H9 (cell line): ENCODE measurements at regions not wholly inside any gene's neighbourhood (a gene's known extent, or its start where the extent isn't known, plus 50 kb on each side); places are given as distances from the start of the nearest gene placed in this dataset.

Experiments used
- DNase-seq: peaks from one replicate; pipeline ENCODE4 v3.0.0-alpha.2; 2017
- H2AFZ ChIP-seq: one replicate; pipeline ENCODE4 v1.6.1; 2013; ENCODE audit warnings: mild to moderate bottlenecking, low read length, control low read depth, moderate library complexity
- H2AK5ac ChIP-seq: 2 replicates; pipeline ENCODE4 v1.6.1; 2013; ENCODE audit warnings: low read length, control low read depth, mixed read lengths; ENCODE audit not compliant: insufficient read length
- H2BK120ac ChIP-seq: one replicate; pipeline ENCODE4 v1.6.1; 2013; ENCODE audit warnings: low read depth, mild to moderate bottlenecking, low read length, control low read depth, inconsistent platforms; ENCODE audit not compliant: poor library complexity, severe bottlenecking
- H2BK12ac ChIP-seq: 2 replicates; pipeline ENCODE4 v1.6.1; 2013; ENCODE audit warnings: low read length, control low read depth, mixed read lengths, low read depth; ENCODE audit not compliant: insufficient read length
- H2BK15ac ChIP-seq: 2 replicates; pipeline ENCODE4 v1.6.1; 2013; ENCODE audit warnings: low read depth, low read length, control low read depth
- H2BK20ac ChIP-seq: one replicate; pipeline ENCODE4 v1.6.1; 2013; ENCODE audit warnings: low read depth, mild to moderate bottlenecking, low read length, control low read depth, inconsistent platforms; ENCODE audit not compliant: poor library complexity, severe bottlenecking
- H2BK5ac ChIP-seq: 2 replicates; pipeline ENCODE4 v1.6.1; 2013; ENCODE audit warnings: low read length, control low read depth, mixed read lengths; ENCODE audit not compliant: insufficient read length
- H3K14ac ChIP-seq: 2 replicates; pipeline ENCODE4 v1.6.1; 2013; ENCODE audit warnings: low read length, control low read depth; ENCODE audit not compliant: insufficient read depth
- H3K18ac ChIP-seq: 2 replicates; pipeline ENCODE4 v1.6.1; 2013; ENCODE audit warnings: low read depth, mild to moderate bottlenecking, mixed read lengths, low read length, control low read depth; ENCODE audit not compliant: insufficient read length
- H3K23ac ChIP-seq: 2 replicates; pipeline ENCODE4 v1.6.1; 2013; ENCODE audit warnings: low read length, control low read depth, mixed read lengths, low read depth; ENCODE audit not compliant: insufficient read length
- H3K23me2 ChIP-seq: 2 replicates; pipeline ENCODE4 v1.6.1; 2013; ENCODE audit warnings: low read depth, mild to moderate bottlenecking, mixed read lengths, low read length, control low read depth; ENCODE audit not compliant: insufficient read length, poor library complexity, severe bottlenecking
- H3K27ac ChIP-seq: 2 replicates; pipeline ENCODE4 v1.5.1; 2013; ENCODE audit warnings: low read length, control low read depth, mixed read lengths, low read depth; ENCODE audit not compliant: insufficient read length
- H3K27me3 ChIP-seq: 2 replicates; pipeline ENCODE4 v1.6.1; 2013; ENCODE audit warnings: low read length, control low read depth, inconsistent platforms; ENCODE audit not compliant: insufficient read depth
- H3K4ac ChIP-seq: 2 replicates; pipeline ENCODE4 v1.6.1; 2013; ENCODE audit warnings: low read depth, mild to moderate bottlenecking, control low read depth, inconsistent platforms, low read length, moderate library complexity
- H3K4me1 ChIP-seq: 2 replicates; pipeline ENCODE4 v1.6.1; 2013; ENCODE audit warnings: low read length, control low read depth, inconsistent platforms; ENCODE audit not compliant: insufficient read depth
- H3K4me2 ChIP-seq: 2 replicates; pipeline ENCODE4 v1.6.1; 2013; ENCODE audit warnings: low read length, control low read depth, mixed read lengths; ENCODE audit not compliant: insufficient read length, insufficient read depth
- H3K56ac ChIP-seq: 2 replicates; pipeline ENCODE4 v1.6.1; 2013; ENCODE audit warnings: low read depth, mild to moderate bottlenecking, mixed read lengths, low read length, control low read depth; ENCODE audit not compliant: insufficient read length
- H3K79me1 ChIP-seq: 2 replicates; pipeline ENCODE4 v1.6.1; 2013; ENCODE audit warnings: low read depth, mild to moderate bottlenecking, moderate library complexity, low read length, control low read depth, inconsistent platforms; ENCODE audit not compliant: insufficient read depth, poor library complexity, severe bottlenecking
- H3K79me2 ChIP-seq: 2 replicates; pipeline ENCODE4 v1.6.1; 2013; ENCODE audit warnings: low read length, control low read depth, inconsistent platforms; ENCODE audit not compliant: insufficient read depth
- H3K9ac ChIP-seq: 2 replicates; pipeline ENCODE4 v1.6.1; 2013; ENCODE audit warnings: low read length, control low read depth, mixed read lengths; ENCODE audit not compliant: insufficient read length; ENCODE audit errors: extremely low read depth
- H3K9me3 ChIP-seq: one replicate; pipeline ENCODE4 v1.6.1; 2013; ENCODE audit warnings: low read depth, low read length, inconsistent platforms; ENCODE audit not compliant: control insufficient read depth
- H3T11ph ChIP-seq: one replicate; pipeline ENCODE4 v1.6.1; 2013; ENCODE audit warnings: mild to moderate bottlenecking, low read length, control low read depth, inconsistent platforms
- H4K20me1 ChIP-seq: one replicate; pipeline ENCODE4 v1.6.1; 2013; ENCODE audit not compliant: control insufficient read depth, insufficient read length, insufficient read depth
- H4K5ac ChIP-seq: 2 replicates; pipeline ENCODE4 v1.6.1; 2013; ENCODE audit warnings: low read depth, mild to moderate bottlenecking, mixed read lengths, low read length, control low read depth; ENCODE audit not compliant: insufficient read length
- H4K8ac ChIP-seq: replicated peaks from 2 replicates; pipeline ENCODE4 v1.6.1; 2013; ENCODE audit warnings: low read length, control low read depth, mixed read lengths, low read depth; ENCODE audit not compliant: insufficient read length
- H4K91ac ChIP-seq: 2 replicates; pipeline ENCODE4 v1.6.1; 2013; ENCODE audit warnings: low read depth, mild to moderate bottlenecking, moderate library complexity, mixed read lengths, low read length, control low read depth; ENCODE audit not compliant: insufficient read length
- H3K27ac Mint-ChIP-seq, 3 experiments: 2 replicates in 2 of 3; 3 replicates in 1 of 3; pipeline ENCODE4 v1.8.0; 2020 to 2021; ENCODE audit warnings: mixed read lengths in 3 of 3, mild to moderate bottlenecking in 1 of 3, moderate library complexity in 1 of 3
- H3K27me3 Mint-ChIP-seq: 2 replicates; pipeline ENCODE4 v1.8.0; 2021; ENCODE audit warnings: low read depth, mild to moderate bottlenecking, moderate library complexity, mixed read lengths
- H3K36me3 Mint-ChIP-seq, 3 experiments: 2 replicates in 2 of 3; 3 replicates in 1 of 3; pipeline ENCODE4 v1.8.0; 2020 to 2021; ENCODE audit warnings: low read depth in 3 of 3, mixed read lengths in 3 of 3; ENCODE audit not compliant: insufficient read depth in 1 of 3
- H3K4me1 Mint-ChIP-seq, 2 experiments: 2 replicates each; pipeline ENCODE4 v1.8.0; 2020; ENCODE audit warnings: mixed read lengths in 2 of 2
- H3K4me3 Mint-ChIP-seq, 2 experiments: 2 replicates in 1 of 2; 3 replicates in 1 of 2; pipeline ENCODE4 v1.8.0; 2020 to 2021; ENCODE audit warnings: mild to moderate bottlenecking in 2 of 2, mixed read lengths in 2 of 2, moderate library complexity in 1 of 2
- H3K9me3 Mint-ChIP-seq, 2 experiments: 2 replicates in 1 of 2; 3 replicates in 1 of 2; pipeline ENCODE4 v1.8.0; 2020; ENCODE audit warnings: mild to moderate bottlenecking in 2 of 2, mixed read lengths in 2 of 2, moderate library complexity in 1 of 2
- CTCF ChIP-seq: fragments of 200-600 bp; sonication (generic); conservative IDR thresholded peaks from 3 replicates; pipeline ENCODE4 v1.8.0; 2021; ENCODE audit warnings: antibody characterized with exemption, mild to moderate bottlenecking
- WGBS: extraction: QIAGEN DNeasy Blood & Tissue Kit; methylation state at CpG from one replicate; pipeline ENCODE4 v1.1.7; 2013; ENCODE audit warnings: missing lambda C conversion rate, low lambda C conversion rate, mixed read lengths; ENCODE audit not compliant: insufficient read length; ENCODE audit errors: extremely low coverage; 5-methylcytosine and 5-hydroxymethylcytosine counted together

GRCh38 chr18:35837922-35838496 is 134.5 kb upstream of the RMP24 start:
- Histone ChIP-seq H4K8ac (no peak overlapping the region), H2BK120ac (no peak overlapping the region), H3K9me3 (peaks cover 7% of the 10 kb centered on the region), H3K27ac (no peak overlapping the region), H2BK15ac (no peak overlapping the region), H2BK5ac (no peak overlapping the region), H4K91ac (no peak overlapping the region), H2AFZ (no peak overlapping the region), H2BK20ac (no peak overlapping the region), H3K79me1 (no peaks in the 10 kb centered on the region), H3K18ac (no peak overlapping the region), H3K4me1 (no peaks in the 10 kb centered on the region; the same call in 1 of the 2 replicates), H2AK5ac (no peak overlapping the region), H3K14ac (no peak overlapping the region), H3K23me2 (no peaks in the 10 kb centered on the region), H3K23ac (no peak overlapping the region), H4K5ac (no peak overlapping the region), H3K4me2 (no peak overlapping the region), H3K27me3 (no peaks in the 10 kb centered on the region), H2BK12ac (no peak overlapping the region), H3K56ac (no peak overlapping the region), H3K79me2 (no peaks in the 10 kb centered on the region), H3K4ac (no peak overlapping the region), H3K9ac (no peak overlapping the region), H4K20me1 (no peaks in the 10 kb centered on the region), H3T11ph (no peak overlapping the region)
- DNase-seq: no peak
- Mint-ChIP-seq H3K4me1 (peaks cover 27 to 46% of the 10 kb centered on the region in 2 experiments), H3K27me3 (no peaks in the 10 kb centered on the region), H3K36me3 (peaks cover 32 to 46% (median 37%) of the 10 kb centered on the region in 3 experiments), H3K9me3 (peaks cover 22 to 31% of the 10 kb centered on the region in 2 experiments), H3K27ac (no peak overlapping the region), H3K4me3 (no peak overlapping the region)
- peak; percentile 57 for TF ChIP-seq CTCF
- WGBS: no CpG with 5 or more reads among the region's 5 CpGs
